ENCODE measurements at regions not wholly inside any gene's neighbourhood (a gene's known extent, or its start where the extent isn't known, plus 50 kb on each side); places are given as distances from the start of the nearest gene placed in this dataset.

GRCh38 chr7:120041798-120042197 lies 231.2 kb upstream of the KCND2 start:
- no peaks in the 10 kb centered on the region for H4K20me1 ChIP-seq (ENCODE audit: insufficient read depth, low read length, poor library complexity, severe bottlenecking)
- H2AFZ ChIP-seq (ENCODE audit: low read length), result no peak overlapping the region
- H3K9ac ChIP-seq (ENCODE audit: low read depth, low read length, poor library complexity, severe bottlenecking), result no peak overlapping the region
- no peaks in the 10 kb centered on the region for H3K27me3 ChIP-seq (ENCODE audit: insufficient read depth, low read length, poor library complexity, severe bottlenecking)
- no peaks in the 10 kb centered on the region for H3K9me2 ChIP-seq (replicated peaks; ENCODE audit: low read depth, low read length)
- H3K4me3 ChIP-seq (ENCODE audit: low read length, poor library complexity, severe bottlenecking), result no peak overlapping the region
- H3F3A ChIP-seq (ENCODE audit: low read depth), result no peaks in the 10 kb centered on the region
- no peaks in the 10 kb centered on the region for H3K4me1 ChIP-seq (ENCODE audit: insufficient read depth, low read length, poor library complexity, severe bottlenecking)
- H3K79me2 ChIP-seq (ENCODE audit: insufficient read depth, low read length), result no peaks in the 10 kb centered on the region
- no peaks in the 10 kb centered on the region for H3K36me3 ChIP-seq (ENCODE audit: insufficient read depth, low read length)
- H3K9me3 ChIP-seq (ENCODE audit: insufficient read depth, low read depth, low read length), result no peaks in the 10 kb centered on the region
- no peak for TF ChIP-seq EZH2phosphoT487 (IDR thresholded peaks at IDR 0.05; ENCODE audit: borderline replicate concordance)
- no peak for TF ChIP-seq CTCF (conservative IDR thresholded peaks at IDR 0.05; ENCODE audit: low read length)
- H3K4me2 ChIP-seq (ENCODE audit: low read depth, low read length, poor library complexity, severe bottlenecking), result no peak overlapping the region

GRCh38 chr7:120043250-120043649 lies 229.7 kb upstream of the KCND2 start:
- TF ChIP-seq CTCF (conservative IDR thresholded peaks at IDR 0.05; ENCODE audit: low read length), result no peak
- TF ChIP-seq EZH2phosphoT487 (IDR thresholded peaks at IDR 0.05; ENCODE audit: borderline replicate concordance), result no peak

GRCh38 chr7:120052884-120053382 lies 220.0 kb upstream of the KCND2 start:
- Histone ChIP-seq H3K9me2 (replicated peaks; ENCODE audit: low read depth, low read length) (no peaks in the 10 kb centered on the region), H2AFZ (ENCODE audit: low read length) (no peak overlapping the region), H3K36me3 (ENCODE audit: insufficient read depth, low read length) (no peaks in the 10 kb centered on the region), H3K27me3 (ENCODE audit: insufficient read depth, low read length, poor library complexity, severe bottlenecking) (no peaks in the 10 kb centered on the region), H3K9me3 (ENCODE audit: insufficient read depth, low read depth, low read length) (peaks cover 3% of the 10 kb centered on the region; the same call in 1 of the 2 replicates), H3F3A (ENCODE audit: low read depth) (no peaks in the 10 kb centered on the region), H4K20me1 (ENCODE audit: insufficient read depth, low read length, poor library complexity, severe bottlenecking) (no peaks in the 10 kb centered on the region), H3K4me2 (ENCODE audit: low read depth, low read length, poor library complexity, severe bottlenecking) (no peak overlapping the region), H3K9ac (ENCODE audit: low read depth, low read length, poor library complexity, severe bottlenecking) (no peak overlapping the region), H3K4me3 (ENCODE audit: low read length, poor library complexity, severe bottlenecking) (no peak overlapping the region), H3K4me1 (ENCODE audit: insufficient read depth, low read length, poor library complexity, severe bottlenecking) (no peaks in the 10 kb centered on the region), H3K79me2 (ENCODE audit: insufficient read depth, low read length) (no peaks in the 10 kb centered on the region)
- TF ChIP-seq EZH2phosphoT487 (IDR thresholded peaks at IDR 0.05; ENCODE audit: borderline replicate concordance) (no peak), CTCF (conservative IDR thresholded peaks at IDR 0.05; ENCODE audit: low read length) (no peak)

More at GRCh38 chr7:120043250-120043649, 229.7 kb upstream of the KCND2 start:
- no peak overlapping the region for H3K4me3 ChIP-seq (ENCODE audit: low read length, poor library complexity, severe bottlenecking)
- H2AFZ ChIP-seq (ENCODE audit: low read length), result no peak overlapping the region
- no peak overlapping the region for H3K4me2 ChIP-seq (ENCODE audit: low read depth, low read length, poor library complexity, severe bottlenecking)
- no peaks in the 10 kb centered on the region for H3K4me1 ChIP-seq (ENCODE audit: insufficient read depth, low read length, poor library complexity, severe bottlenecking)
- no peaks in the 10 kb centered on the region for H3F3A ChIP-seq (ENCODE audit: low read depth)
- H3K9ac ChIP-seq (ENCODE audit: low read depth, low read length, poor library complexity, severe bottlenecking), result no peak overlapping the region
- H4K20me1 ChIP-seq (ENCODE audit: insufficient read depth, low read length, poor library complexity, severe bottlenecking), result no peaks in the 10 kb centered on the region
- no peaks in the 10 kb centered on the region for H3K9me3 ChIP-seq (ENCODE audit: insufficient read depth, low read depth, low read length)
- H3K27me3 ChIP-seq (ENCODE audit: insufficient read depth, low read length, poor library complexity, severe bottlenecking), result no peaks in the 10 kb centered on the region
- no peaks in the 10 kb centered on the region for H3K79me2 ChIP-seq (ENCODE audit: insufficient read depth, low read length)
- H3K36me3 ChIP-seq (ENCODE audit: insufficient read depth, low read length), result no peaks in the 10 kb centered on the region
- no peaks in the 10 kb centered on the region for H3K9me2 ChIP-seq (replicated peaks; ENCODE audit: low read depth, low read length)

Measured in Loucy (cell line).